ENCODE measurements at regions not wholly inside any gene's neighbourhood (a gene's known extent, or its start where the extent isn't known, plus 50 kb on each side); places are given as distances from the start of the nearest gene placed in this dataset.

DNA sequence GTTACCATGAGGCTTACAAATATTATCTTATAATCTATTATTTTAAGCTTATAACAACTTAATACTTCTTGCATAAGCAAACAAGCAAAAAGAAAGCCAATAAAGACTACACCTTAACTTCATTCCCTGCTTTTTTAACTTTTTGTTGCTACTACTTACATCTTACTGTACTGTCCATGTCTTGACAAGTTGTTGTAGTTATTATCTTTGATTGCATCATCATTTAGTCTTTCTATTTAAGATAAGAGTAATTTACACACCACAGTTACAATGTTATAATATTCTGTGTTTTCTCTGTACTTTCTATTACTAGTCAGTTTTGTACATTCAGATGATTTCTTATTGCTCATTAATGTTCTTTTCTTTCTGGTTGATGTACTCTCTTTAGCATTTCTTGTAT lies 346.6 kb downstream of the SMARCA1 start:
- DNase-seq (ENCODE audit: low read depth in 2 of 2), result no peak

DNA sequence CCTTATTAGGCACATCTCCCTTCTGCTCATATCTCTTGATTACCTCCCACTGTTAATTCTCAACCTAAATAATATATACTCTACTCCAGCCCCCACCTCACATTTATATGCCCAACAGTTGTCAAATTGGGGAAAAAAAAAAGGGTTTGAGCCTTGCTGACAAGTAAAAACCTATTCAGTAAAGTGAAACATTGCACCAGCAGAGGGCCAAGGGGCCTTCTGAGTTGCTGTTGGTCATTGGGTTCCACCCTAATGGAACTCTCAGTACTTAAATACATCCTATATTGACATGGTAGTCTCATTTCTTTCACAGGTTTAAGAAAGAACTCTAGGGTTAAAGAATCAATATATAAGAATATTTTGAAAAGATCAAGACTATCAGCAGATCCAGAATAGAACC lies 362.2 kb downstream of the SMARCA1 start:
- DNase-seq (ENCODE audit: low read depth in 2 of 2), result no peak

DNA sequence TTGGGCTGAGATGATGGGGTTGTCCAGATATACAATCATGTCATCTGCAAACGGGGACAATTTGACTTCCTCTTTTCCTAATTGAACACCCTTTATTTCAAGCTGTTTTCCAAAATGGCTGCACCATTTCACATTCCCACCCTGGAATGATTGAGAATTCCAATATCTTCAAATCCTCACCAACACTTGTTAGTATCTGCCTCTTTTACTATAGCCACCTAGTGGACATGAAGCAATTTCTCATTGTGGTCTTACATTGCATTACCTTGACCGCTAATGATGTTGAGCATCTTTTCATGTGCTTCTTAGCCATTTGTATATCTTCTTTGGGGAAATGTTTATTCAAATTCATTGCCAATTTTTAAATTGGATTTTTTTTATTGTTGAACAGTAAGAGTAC lies 364.8 kb downstream of the SMARCA1 start:
- DNase-seq (ENCODE audit: low read depth in 2 of 2), result no peak

DNA sequence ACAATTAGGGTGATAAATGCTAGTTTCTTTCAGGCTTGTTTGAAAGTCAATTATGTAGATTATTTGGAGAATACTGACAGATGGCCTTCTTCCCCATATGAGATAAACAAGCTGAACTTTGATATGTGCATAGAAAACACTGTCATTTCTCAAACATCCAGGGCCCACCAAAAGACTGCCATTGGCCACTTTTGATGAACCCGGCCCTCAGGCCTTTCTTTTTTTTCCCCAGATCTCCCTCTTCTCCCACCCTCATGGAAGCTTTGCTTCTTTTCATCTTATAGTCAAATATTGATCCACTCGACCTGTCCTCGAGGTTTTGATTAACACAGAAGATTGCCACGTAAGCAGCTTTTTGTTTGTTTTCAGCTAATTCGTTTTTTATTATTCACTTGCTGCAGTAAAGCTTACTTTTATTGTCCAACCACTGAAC lies 377.4 kb downstream of the SMARCA1 start:
- DNase-seq (ENCODE audit: low read depth in 2 of 2), result no peak

DNA sequence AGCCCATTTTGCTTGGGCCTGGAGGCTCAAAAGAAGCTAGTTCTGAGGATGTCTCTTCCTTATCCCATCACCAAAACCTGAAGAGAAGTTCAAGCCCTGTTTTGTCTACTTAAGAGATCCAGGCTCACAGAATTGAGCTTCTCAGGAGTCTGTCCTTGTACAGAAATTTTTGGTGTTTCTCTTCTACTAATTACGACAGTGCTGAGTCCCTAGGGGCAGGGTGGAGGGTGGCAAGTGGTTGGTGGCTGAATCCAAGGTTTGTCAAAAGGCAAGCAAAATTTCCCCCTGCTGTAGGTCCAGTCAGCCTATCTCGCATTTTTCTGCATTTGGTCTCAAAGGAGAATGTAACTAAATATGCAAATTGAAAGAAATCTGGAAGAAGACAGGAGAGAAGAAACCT lies 377.9 kb downstream of the SMARCA1 start:
- no peak for DNase-seq (ENCODE audit: low read depth in 2 of 2)

DNA sequence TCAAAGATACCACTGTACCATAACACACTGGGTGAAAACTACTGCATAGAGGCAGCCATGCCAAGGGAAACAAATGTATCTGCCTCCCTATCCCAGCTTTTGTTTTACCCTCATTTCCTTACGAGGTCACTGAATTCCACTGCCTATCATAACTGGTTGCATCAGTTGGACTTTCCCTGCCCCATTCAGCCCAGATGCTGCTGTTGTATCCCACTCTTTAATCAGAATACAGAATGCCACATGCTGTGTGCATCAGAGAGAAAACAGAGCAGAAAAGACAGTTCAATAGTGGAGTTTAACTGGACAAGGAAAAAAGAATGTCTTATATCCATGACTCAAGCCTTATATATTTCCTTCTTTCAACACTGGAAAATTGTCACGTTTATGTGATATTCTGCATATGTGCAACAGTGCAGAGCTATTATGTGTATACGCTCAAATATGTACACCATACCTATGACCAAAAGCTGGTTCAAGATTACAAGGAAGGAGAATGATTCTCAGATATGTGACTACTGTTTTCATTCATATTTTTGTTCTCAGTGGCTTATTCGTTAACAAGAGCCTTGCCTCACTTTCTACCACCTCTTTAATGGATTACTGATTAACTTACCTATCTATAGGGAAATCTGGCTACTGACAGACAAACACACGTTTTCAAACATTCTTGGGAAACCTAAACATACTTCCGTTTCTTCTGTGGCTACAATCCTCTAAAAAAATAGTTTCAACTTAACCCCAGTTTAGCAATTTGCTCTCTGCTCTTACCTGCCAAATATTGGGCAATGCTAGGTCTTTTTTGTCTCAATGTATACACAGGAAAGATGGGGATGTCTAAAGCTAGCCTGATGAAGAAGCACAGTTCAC lies 378.9 kb downstream of the SMARCA1 start:
- DNase-seq (ENCODE audit: low read depth in 2 of 2), result no peak

DNA sequence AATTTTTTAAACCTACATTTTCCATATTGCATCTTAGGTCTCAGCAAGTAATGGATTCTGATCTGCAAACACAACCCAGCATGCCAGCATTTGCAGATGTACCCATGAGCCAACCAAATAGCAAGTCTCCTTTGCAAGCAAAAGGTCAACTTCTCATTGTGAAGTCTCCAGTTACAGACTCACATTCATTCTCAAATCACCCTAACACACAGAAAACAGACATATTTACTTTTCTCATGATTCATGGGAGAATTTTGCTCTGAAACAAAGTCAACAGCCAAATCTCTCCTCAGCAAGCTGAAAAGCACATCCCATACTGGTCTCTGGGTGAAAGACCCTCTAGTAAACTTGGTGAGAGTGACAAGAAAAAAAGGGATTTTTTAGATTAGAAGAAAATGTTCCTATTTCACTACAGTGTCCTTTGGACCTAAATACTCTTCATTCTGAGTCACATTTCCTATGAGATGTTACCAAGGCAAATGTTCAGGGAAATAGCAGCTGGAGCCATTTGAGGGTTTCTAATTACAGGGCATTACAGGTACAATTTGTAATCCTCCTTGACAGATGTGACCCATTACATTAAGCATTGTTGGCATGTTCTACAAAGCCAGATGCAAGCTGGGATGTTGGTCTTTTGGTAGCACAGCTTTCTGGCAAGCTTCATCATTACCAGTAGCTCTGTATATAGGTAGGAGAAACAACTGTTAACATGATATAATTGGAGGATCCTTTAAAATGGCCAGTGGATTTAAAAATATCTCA lies 383.3 kb downstream of the SMARCA1 start:
- peak in 1 of 2 donors; percentile 0 for DNase-seq (ENCODE audit: low read depth in 2 of 2)

DNA sequence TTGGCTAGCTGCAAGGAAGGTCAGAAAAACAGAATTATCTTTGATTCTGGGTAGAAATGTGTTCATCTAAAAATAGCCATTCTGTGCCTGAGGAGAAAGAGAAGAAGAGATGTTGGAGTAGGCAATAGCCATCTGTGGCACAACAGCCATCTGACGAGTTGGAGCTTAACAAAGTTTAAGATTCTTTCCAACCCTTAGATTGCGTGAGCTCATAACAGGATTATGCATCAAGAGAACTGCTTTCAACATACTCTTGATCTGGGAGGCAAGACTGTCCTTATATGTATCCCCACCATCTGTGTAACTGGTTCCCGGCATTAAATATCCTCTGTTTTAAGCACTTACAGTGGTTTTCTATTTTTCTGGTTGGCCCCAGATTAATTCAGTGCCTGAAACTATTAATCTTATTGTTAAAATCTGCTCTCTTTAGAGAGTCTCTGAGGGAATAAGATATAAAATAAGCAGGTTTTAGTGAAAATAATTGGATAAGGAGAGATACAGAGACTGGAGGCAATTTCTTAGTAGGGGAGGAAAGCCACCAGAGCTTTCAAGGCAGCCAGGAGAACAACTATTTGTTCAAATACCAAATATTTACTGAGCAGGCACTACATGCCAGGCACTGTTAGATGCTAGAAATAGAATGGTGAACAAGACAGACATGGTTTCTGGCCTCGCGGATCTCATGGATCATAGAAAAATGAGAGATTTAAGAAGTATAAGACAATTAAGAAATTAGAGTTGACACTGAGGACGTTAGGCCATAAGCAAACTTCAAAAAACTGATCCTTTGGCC lies 398.0 kb downstream of the SMARCA1 start:
- no peak for DNase-seq (ENCODE audit: low read depth in 2 of 2)

DNA sequence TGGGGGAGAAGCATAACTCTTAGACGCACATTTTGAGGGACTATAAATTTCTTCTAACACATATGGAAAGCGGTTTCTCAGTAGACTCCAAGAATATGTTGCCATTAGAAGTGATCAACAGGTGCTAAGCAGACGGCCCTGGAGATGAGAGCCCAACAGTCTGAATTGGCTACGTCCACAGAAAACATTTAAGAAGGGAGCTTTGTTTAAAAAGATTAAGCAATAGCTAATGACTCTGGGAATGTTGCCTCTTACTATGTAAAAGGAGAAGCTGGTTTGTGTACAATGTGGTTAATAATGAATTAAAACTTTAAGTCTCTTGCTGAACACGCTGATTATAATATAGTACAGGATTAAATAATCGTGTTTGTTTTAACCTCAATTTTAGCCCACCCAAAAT lies 399.5 kb downstream of the SMARCA1 start:
- DNase-seq (ENCODE audit: low read depth in 2 of 2), result no peak

DNA sequence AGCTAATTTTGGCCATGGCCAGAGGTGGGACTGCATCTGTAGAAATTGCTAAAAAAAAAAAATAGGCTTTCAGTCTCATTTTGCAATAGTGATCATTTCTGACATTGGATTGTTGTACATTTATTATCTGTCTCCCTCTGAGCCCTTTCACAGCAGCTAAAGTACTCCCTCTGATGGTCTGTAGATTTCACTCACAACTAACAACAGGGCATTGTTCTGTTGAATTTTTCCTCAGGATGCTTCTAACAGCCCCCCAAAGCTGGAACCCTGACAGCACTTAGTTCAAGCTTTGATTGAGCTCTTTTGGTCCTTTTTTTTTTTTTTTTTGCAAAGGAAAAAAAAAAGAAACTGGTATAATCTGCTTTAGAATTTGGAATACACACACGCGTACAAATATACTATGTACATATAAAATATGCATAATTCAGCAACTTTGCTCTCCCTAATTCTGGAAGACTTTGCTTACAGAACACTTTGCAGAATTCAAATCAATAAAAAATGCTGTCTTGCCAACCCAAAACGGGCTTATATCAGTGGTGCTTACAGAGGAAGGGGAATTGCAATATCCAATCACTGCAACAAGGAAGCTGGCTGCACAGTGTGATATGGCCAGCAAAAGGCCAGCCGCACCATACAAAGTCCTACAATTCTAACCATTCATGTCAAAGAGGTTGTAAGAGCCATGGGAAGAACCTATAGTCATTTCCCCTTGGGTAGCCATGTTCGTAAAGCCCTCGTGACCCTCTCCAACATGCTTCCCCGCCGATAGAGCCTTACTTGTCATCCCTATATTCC lies 406.4 kb downstream of the SMARCA1 start:
- DNase-seq (ENCODE audit: low read depth in 2 of 2), result no peak

DNA sequence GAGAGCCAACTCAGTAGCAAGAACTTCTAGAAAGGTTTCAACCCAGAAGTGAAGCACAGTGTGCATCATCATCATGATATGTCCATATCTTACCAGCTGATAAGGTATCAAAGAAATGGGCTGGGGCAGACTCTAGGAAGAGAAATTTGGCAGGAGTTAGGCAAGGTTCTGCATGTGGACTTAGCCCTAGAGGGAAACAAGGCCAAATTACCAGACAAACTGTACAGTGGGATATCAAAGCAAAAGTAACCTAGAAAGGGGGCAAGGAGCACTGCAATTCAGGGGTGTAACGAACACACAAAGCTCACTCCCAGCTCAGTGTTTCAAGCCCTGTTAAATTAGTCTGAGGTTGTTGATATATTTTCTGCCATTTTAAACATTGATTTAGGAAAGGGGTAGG lies 407.4 kb downstream of the SMARCA1 start:
- DNase-seq (ENCODE audit: low read depth in 2 of 2), result no peak

DNA sequence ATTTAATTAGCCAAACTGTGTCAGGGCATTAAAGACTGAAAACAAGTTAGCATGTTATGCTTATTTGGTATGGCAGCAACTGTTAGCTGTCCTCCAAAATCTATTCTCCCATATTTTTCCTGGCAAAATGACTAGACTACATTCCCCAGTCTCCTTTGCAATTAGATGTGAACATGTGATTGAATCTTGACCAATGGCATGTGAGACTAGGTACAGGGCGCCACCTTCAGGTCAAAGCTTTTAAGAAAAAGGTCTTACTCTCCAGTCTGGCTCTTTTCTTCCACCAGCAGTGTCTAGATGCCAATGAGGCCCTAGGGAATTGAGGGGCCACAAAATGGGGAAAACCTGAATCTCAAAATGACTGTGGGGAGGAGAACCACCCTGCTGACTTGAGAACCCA lies 408.2 kb downstream of the SMARCA1 start:
- DNase-seq (ENCODE audit: low read depth in 2 of 2), result peak; percentile 19 to 35

DNA sequence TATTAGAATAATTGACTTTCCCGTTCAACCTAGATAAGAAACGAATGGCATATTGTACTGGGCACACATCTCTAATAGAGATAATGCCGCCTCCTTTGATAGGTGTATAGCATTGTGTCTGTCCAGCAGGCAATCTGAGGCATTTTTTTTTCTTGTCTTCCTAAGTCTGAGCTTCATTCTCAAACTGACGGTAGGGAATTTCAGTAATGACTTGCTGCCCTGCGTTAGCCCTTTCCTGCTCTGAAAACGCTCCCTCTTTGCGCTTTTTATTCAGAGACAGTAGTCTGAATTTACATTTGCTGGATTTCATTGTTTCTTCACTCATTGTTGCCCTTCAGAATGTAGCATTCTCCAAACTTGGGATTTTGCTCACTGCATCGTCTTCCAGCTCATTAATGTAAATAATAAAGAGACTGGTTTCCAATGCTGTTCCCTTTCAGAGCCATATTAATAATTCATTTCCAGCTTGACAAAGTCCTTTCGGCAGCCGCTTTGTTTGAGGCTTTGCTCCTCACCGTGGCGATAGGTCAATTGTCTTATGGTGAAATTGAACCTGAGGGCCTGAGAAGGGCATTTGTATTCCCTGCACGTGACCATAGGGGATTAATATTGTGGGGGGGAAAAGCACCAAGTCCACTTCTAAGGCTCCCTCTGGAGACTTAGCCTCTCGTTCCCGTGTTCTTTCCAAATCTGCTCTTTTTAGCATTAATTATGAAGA lies 412.1 kb downstream of the SMARCA1 start:
- no peak for DNase-seq (ENCODE audit: low read depth in 2 of 2)

DNA sequence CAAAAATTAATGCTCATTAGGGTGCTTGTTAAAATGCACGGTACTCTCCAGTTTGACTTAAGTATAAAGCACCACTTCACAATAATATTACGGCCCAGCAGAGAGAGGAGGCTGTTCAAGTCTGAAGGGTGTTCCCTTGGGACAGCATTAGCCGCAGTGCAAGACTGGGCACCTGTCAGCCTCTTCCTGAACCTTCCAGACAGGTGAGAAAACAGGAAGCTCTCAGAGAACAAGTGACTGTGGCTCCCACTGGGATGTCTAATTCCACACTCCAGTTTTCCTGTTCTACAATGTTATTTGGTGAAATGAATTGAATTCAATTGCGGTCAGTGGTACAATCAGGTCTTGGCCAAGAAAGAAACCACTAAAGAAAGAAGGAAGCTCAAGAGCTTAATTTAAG lies 414.4 kb downstream of the SMARCA1 start:
- DNase-seq (ENCODE audit: low read depth in 2 of 2), result no peak

DNA sequence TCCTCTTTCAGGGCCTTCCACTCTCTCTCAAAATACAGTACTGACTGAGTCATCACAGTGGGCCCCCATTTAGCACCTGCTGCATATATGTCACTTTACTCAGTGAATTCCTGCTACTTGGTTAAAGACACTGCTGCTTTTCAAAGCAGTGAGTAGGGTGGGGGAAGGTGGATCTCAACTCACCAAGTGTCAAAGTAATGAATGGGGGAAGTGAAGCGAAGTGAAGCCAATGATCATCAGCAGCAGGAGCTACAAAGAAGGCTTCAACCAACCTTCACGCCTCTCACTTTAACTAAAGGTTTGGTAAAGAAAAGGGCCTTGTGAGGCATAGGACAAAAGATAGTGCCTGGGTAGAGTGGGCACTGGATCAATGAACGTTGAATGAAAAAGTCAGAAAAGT lies 424.1 kb downstream of the SMARCA1 start:
- DNase-seq (ENCODE audit: low read depth in 2 of 2), result no peak

DNA sequence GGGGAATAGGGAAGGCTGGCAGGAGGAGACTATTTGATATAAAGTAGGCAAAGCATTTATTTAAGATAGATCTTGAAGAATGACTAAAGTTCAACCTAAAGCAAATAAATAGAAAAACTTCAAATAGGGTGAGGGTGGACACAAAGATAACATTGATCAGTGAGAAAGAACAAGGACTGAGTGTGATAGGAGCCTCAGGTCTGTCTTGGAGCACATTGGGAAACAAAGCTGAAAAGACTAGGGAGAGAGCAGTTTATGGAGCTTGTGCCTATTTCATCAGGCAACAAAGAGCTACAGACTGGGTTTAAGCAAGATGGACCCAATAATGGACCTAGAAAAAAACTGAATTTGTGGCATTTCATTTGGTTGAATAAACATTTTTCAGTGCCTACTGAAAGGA lies 425.6 kb downstream of the SMARCA1 start:
- DNase-seq (ENCODE audit: low read depth in 2 of 2), result no peak

DNA sequence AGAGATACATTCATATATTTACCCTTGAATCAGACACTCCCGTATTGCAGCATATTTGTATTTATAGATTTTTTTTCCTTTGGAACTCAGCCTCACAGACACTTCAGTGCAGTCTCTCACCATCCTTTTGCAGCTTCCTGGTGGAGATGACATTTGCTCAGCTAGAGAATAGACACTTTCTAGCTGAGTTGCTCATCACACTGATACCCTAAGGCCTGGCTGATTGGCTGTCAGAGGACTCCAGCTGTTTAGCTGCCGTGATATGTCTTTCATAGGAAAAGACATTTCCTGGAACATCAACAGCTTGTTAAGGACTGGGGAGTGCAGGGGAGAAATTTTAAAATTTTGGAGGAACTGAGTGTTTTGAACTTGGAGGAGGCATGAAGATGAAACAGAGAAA lies 429.6 kb downstream of the SMARCA1 start:
- no peak for DNase-seq (ENCODE audit: low read depth in 2 of 2)

DNA sequence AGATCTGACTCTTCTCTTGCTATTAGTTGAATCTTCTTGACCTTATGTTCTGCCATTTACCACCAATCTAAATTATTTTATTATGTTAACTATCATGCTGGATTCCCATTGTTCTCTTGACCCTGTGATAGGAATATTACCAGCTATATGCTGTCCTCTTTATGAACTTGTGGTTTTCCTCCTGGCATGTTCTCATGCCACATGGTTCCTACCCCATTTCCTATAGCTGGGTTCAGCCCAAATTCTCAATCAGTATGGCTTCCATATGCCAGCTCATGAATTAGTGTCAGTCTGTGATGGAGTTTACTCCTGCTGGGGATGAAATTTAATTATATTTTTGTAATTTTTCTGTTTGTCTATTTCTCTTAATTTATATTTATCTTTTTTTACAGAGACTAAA lies 430.5 kb downstream of the SMARCA1 start:
- DNase-seq (ENCODE audit: low read depth in 2 of 2), result no peak

DNA sequence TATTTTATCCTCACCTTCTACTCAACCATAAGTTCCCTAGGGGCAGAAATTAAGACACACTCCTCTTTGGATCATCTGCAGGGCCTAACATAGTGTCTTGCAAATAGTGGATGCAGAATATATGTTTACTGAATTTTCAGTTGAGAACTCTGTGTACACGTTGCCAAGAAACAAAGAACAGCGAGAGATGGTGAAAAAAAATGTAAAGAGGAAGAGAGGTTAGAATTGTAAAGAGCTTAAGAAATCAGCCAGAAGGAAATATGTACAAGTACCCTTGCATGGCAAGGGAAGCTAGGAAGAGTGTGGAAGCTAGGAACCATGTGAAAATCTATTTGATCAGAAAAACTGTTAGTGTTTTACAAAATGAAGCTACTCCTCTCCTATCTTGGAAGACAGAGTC lies 431.0 kb downstream of the SMARCA1 start:
- no peak for DNase-seq (ENCODE audit: low read depth in 2 of 2)

DNA sequence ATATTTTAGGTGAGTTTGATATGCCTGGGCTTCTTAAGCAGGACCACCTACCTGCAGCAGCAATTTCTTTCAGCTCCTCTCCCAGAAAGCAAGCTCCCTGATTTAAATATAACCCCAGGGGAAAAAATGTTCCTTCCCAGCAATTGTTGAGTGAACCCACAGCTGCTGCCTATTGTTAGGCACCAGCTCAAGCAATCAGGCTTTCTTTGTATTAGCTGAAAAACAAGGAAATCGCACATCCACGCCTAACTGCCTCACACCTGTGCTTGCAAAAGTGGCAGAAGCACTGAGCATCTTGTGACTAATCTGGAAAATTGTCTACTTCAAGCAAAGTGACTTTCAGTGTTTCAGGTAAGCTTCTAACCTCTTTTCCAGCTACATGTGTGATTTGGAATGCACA lies 432.2 kb downstream of the SMARCA1 start:
- no peak for DNase-seq (ENCODE audit: low read depth in 2 of 2)

DNA sequence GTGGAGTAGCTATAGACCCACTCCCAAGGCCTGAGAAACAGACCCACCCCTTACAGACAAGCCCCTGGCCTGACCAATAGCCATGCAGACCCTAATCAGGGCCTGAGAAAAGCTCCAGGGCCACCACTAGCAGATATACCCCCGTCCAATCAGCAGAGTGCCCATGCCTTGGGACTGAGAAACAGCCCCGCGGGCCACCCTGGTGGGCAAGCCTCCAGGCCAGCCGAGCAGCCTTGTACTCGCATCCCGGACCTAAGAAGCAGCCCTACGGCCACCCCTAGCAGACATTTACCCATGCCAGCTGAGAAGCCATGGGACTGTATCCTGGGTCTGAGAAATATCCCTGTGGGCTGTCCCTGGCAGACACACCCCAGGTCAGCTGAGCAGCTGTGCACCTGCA lies 436.5 kb downstream of the SMARCA1 start:
- no peak for DNase-seq (ENCODE audit: low read depth in 2 of 2)
